Urinary bladder (tissue), 4 donors: ENCODE measurements at regions not wholly inside any gene's neighbourhood (a gene's known extent, or its start where the extent isn't known, plus 50 kb on each side); places are given as distances from the start of the nearest gene placed in this dataset. TPM values are rescaled to one million over a fixed set of nuclear protein-coding genes. Genes with fewer than 3 reads are reported as not detected.
"Not testable (repeated sequence)": the region's sequence is repeated elsewhere in the genome, so short reads cannot be mapped to it uniquely, and the experiment has no call there.

Experiments
- DNase-seq: peaks from one replicate; pipeline ENCODE4 v3.0.0-alpha.2; 2015; ENCODE audit errors: extremely low spot score
- H3K27ac ChIP-seq: one replicate; pipeline ENCODE4 v1.5.1; 2013; ENCODE audit warnings: low read depth, mild to moderate bottlenecking, moderate library complexity
- H3K36me3 ChIP-seq: one replicate; pipeline ENCODE4 v1.6.1; 2013; ENCODE audit warnings: mild to moderate bottlenecking, moderate library complexity; ENCODE audit not compliant: insufficient read depth
- H3K4me1 ChIP-seq: one replicate; pipeline ENCODE4 v1.6.1; 2013; ENCODE audit warnings: mild to moderate bottlenecking, moderate library complexity; ENCODE audit not compliant: insufficient read depth
- H3K4me3 ChIP-seq: one replicate; pipeline ENCODE4 v1.5.1; 2013; ENCODE audit warnings: low read depth, low read length
- WGBS: extraction: QIAGEN DNeasy Blood & Tissue Kit; methylation state at CpG from one replicate; pipeline ENCODE4 v1.1.7; 2013; 5-methylcytosine and 5-hydroxymethylcytosine counted together
- small RNA-seq: library from RNA; depleted of rRNA; stranded (forward); fragments of <200 nt; gene quantifications from one replicate; pipeline ENCODE3, GENCODE V24; 2014
- donor health status: healthy with polysubstance abuse.
- donor health status: healthy.

GRCh38 chr12:25317553-25317952 is 66.8 kb upstream of the KRAS start:
- WGBS: 68% methylated on average over 4 of the region's 4 CpGs
- no peak for DNase-seq
- Histone ChIP-seq H3K4me1 (no peaks in the 10 kb centered on the region), H3K36me3 (no peaks in the 10 kb centered on the region), H3K4me3 (no peak overlapping the region), H3K27ac (no peak overlapping the region)

- no peaks in the 10 kb centered on the region for H3K36me3 ChIP-seq
- no peak for DNase-seq
- no peak overlapping the region for H3K4me3 ChIP-seq
- H3K4me1 ChIP-seq: no peaks in the 10 kb centered on the region
- H3K27ac ChIP-seq: no peak overlapping the region
Observed at GRCh38 chr12:25315388-25315787, 64.7 kb upstream of the KRAS start.

GRCh38 chr12:25313266-25313990 is 62.7 kb upstream of the KRAS start:
- DNase-seq, H3K4me1 ChIP-seq, H3K27ac ChIP-seq, H3K36me3 ChIP-seq, H3K4me3 ChIP-seq: not testable (repeated sequence)
- WGBS: 84% methylated on average over 4 of the region's 4 CpGs

- Histone ChIP-seq H3K4me3 (no peak overlapping the region), H3K27ac (no peak overlapping the region), H3K36me3 (no peaks in the 10 kb centered on the region), H3K4me1 (no peaks in the 10 kb centered on the region)
- WGBS: 82% methylated on average over 3 of the region's 3 CpGs
- DNase-seq: no peak
Observed at GRCh38 chr12:25311506-25311905, 60.8 kb upstream of the KRAS start.

GRCh38 chr12:25310071-25310470 is 59.3 kb upstream of the KRAS start:
- WGBS: 95% methylated on average over 2 of the region's 2 CpGs

GRCh38 chr12:25308756-25309155 is 58.0 kb upstream of the KRAS start:
- Histone ChIP-seq H3K4me1 (no peaks in the 10 kb centered on the region), H3K36me3 (no peaks in the 10 kb centered on the region), H3K4me3 (no peak overlapping the region), H3K27ac (no peak overlapping the region)
- 94% methylated on average over 1 of the region's 1 CpG for WGBS
- no peak for DNase-seq

More at GRCh38 chr12:25310071-25310470, 59.3 kb upstream of the KRAS start:
- not testable (repeated sequence) for DNase-seq, H3K4me3 ChIP-seq, H3K27ac ChIP-seq, H3K36me3 ChIP-seq, H3K4me1 ChIP-seq

GRCh38 chr12:25307818-25308217 is 57.1 kb upstream of the KRAS start:
- 44% methylated on average over 1 of the region's 1 CpG for WGBS
- H3K36me3 ChIP-seq: no peaks in the 10 kb centered on the region
- H3K4me3 ChIP-seq: no peak overlapping the region
- no peak for DNase-seq
- H3K4me1 ChIP-seq: no peaks in the 10 kb centered on the region
- no peak overlapping the region for H3K27ac ChIP-seq

- Histone ChIP-seq H3K27ac (no peak overlapping the region), H3K4me3 (no peak overlapping the region), H3K36me3 (no peaks in the 10 kb centered on the region), H3K4me1 (no peaks in the 10 kb centered on the region)
- 77% methylated on average over 3 of the region's 3 CpGs for WGBS
- DNase-seq: no peak
Observed at GRCh38 chr12:25301798-25302197, 51.1 kb upstream of the KRAS start.

Small RNAs in the stretch of these regions (small RNA-seq; reads per million reads assigned to genes)
- gene AC092451.1 (not detected), gene RNU4-67P (not detected)
